Spinal cord (tissue), 9 donors: ENCODE measurements at regions not wholly inside any gene's neighbourhood (a gene's known extent, or its start where the extent isn't known, plus 50 kb on each side); places are given as distances from the start of the nearest gene placed in this dataset.
"Not testable (repeated sequence)": the region's sequence is repeated elsewhere in the genome, so short reads cannot be mapped to it uniquely, and the experiment has no call there.

Source experiments
- DNase-seq, 6 donors: peaks; one replicate each; pipeline versions ENCODE4 v3.0.0 to v3.0.0-alpha.2; 2013 to 2015; ENCODE audit warnings: low spot score in 6 of 6, low read depth in 4 of 6
- H3K27ac ChIP-seq: one replicate; pipeline ENCODE4 v1.5.1; 2013; ENCODE audit warnings: low read depth, low read length, control low read depth
- H3K27me3 ChIP-seq: one replicate; pipeline ENCODE4 v1.6.1; 2013; ENCODE audit warnings: low read length; ENCODE audit not compliant: control insufficient read depth, insufficient read depth
- H3K36me3 ChIP-seq: one replicate; pipeline ENCODE4 v1.6.1; 2013; ENCODE audit warnings: low read length; ENCODE audit not compliant: control insufficient read depth, insufficient read depth
- H3K4me1 ChIP-seq: one replicate; pipeline ENCODE4 v1.6.1; 2013; ENCODE audit warnings: low read length; ENCODE audit not compliant: control insufficient read depth, insufficient read depth
- H3K4me3 ChIP-seq: one replicate; pipeline ENCODE4 v1.5.1; 2013; ENCODE audit warnings: low read depth, low read length, control low read depth
- H3K9me3 ChIP-seq: one replicate; pipeline ENCODE4 v1.6.1; 2013; ENCODE audit warnings: low read length; ENCODE audit not compliant: control insufficient read depth, insufficient read depth
- WGBS: methylation state at CpG from one replicate; pipeline ENCODE4 v1.1.5; 2013; ENCODE audit warnings: missing lambda C conversion rate; ENCODE audit not compliant: insufficient coverage; 5-methylcytosine and 5-hydroxymethylcytosine counted together
- donor health status: healthy.

DNA sequence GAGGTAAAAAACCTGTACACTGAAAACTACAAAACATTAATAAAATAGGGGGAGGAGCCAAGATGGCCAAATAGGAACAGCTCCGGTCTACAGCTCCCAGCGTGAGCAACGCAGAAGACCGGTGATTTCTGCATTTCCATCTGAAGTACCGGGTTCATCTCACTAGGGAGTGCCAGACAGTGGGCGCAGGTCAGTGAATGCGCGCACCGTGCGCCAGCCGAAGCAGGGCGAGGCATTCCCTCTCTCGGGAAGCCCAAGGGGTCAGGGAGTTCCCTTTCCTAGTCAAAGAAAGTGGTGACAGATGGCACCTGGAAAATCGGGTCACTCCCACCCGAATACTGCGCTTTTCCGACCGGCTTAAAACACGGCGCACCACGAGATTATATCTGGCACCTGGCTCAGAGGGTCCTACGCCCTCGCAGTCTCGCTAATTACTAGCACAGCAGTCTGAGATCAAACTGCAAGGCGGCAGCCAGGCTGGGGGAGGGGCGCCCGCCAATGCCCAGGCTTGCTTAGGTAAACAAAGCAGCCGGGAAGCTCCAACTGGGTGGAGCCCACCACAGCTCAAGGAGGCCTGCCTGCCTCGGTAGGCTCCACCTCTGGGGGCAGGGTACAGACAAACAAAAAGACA, 400.9 kb upstream of the FGF16 start:
- peak in 1 of 6 donors; percentile 5 for DNase-seq
- not testable (repeated sequence) for H3K4me1 ChIP-seq, H3K27me3 ChIP-seq, H3K9me3 ChIP-seq, H3K27ac ChIP-seq, H3K36me3 ChIP-seq
- 30% methylated on average over 29 of the region's 29 CpGs for WGBS
- peak overlapping the region; percentile 12 for H3K4me3 ChIP-seq

DNA sequence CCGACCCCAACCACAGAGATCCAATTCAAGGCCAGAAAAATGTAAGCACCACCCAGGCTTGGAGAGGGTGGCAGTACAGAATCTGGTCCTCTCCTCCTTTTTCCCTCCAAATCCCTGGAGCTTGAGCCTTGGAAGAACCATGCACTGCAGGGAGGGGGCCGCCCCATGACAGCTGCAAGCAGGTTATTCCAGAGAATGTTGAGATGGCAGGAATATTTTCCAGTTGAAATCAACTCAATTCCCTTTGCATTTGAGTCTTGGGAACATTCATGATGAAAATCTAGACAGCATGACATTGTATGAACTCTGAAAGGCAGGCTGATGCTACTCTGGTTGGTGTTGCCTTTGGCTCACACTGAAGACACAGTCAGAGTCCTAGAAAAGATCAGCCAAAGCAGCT, 386.6 kb upstream of the FGF16 start:
- H3K27ac ChIP-seq: no peak overlapping the region
- H3K36me3 ChIP-seq: no peaks in the 10 kb centered on the region
- no peaks in the 10 kb centered on the region for H3K4me1 ChIP-seq
- no peaks in the 10 kb centered on the region for H3K27me3 ChIP-seq
- no peaks in the 10 kb centered on the region for H3K9me3 ChIP-seq
- WGBS: 88% methylated on average over 1 of the region's 2 CpGs
- H3K4me3 ChIP-seq: no peak overlapping the region
- DNase-seq: no peak

DNA sequence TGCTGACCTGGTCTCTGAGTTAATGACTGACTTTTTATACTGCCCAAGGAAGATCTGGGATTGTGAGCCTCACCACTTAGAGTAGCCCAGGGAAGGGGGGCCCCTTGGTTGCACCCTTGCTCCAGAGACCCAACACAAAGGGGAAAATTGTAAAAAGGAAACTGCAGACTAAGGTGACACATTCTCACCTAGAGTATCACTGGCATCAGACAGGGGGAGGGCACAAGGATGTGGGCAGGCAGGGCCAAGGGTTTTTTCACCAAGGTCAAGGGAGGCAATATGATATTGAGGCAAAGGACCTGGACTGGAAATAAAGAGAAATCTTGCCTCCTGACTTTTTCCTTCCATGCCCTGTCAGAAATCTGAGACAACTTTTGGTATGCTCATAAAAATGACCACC, 386.2 kb upstream of the FGF16 start:
- DNase-seq: no peak
- Histone ChIP-seq H3K27ac (no peak overlapping the region), H3K4me3 (no peak overlapping the region), H3K4me1 (no peaks in the 10 kb centered on the region), H3K36me3 (no peaks in the 10 kb centered on the region), H3K27me3 (no peaks in the 10 kb centered on the region), H3K9me3 (no peaks in the 10 kb centered on the region)

DNA sequence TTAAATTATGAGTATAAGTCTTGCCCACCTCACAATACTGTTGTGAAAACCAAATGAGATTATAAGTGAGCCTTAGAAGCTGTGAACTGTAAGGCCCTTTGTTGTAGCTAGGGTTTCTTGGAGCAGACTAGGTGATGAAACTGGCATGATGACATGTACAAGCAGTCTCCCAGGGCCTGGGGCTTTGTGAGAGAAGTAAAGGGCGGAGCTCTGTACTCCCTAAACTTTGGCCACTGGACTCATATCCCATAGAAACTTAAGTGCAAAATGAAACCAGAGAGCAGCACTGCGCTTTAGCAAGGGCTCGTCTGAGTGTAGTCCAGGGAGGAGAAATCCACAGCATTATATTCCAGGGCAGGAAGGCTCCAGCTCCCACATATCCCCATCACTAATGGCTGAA, 385.6 kb upstream of the FGF16 start:
- no peaks in the 10 kb centered on the region for H3K27me3 ChIP-seq
- no peak overlapping the region for H3K27ac ChIP-seq
- WGBS: no CpG with 5 or more reads among the region's 3 CpGs

DNA sequence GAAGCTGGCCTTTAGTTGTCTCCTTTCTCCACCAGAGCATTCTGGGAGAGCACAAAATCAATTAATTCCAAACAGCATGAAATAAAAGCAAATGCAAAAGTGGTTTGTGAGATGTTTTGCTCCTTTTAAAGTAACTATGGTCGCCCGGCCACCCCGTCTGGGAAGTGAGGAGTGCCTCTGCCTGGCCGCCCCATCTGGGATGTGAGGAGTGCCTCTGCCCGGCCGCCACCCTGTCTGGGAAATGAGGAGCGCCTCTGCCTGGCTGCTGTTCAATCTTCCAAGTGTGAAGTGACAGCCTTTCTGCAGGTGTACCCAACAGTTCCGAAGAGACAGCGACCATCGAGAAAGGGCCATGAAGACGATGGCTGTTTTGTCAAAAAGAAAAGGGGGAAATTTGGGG, 381.3 kb upstream of the FGF16 start:
- no peaks in the 10 kb centered on the region for H3K9me3 ChIP-seq
- H3K4me1 ChIP-seq: no peaks in the 10 kb centered on the region
- 61% methylated on average over 8 of the region's 11 CpGs for WGBS
- H3K36me3 ChIP-seq: no peaks in the 10 kb centered on the region
- no peak overlapping the region for H3K4me3 ChIP-seq
- H3K27ac ChIP-seq: no peak overlapping the region
- no peaks in the 10 kb centered on the region for H3K27me3 ChIP-seq
- DNase-seq: no peak

More for the DNA sequence above, 385.6 kb upstream of the FGF16 start:
- Histone ChIP-seq H3K9me3 (no peaks in the 10 kb centered on the region), H3K4me1 (no peaks in the 10 kb centered on the region), H3K36me3 (no peaks in the 10 kb centered on the region), H3K4me3 (no peak overlapping the region)
- no peak for DNase-seq

DNA sequence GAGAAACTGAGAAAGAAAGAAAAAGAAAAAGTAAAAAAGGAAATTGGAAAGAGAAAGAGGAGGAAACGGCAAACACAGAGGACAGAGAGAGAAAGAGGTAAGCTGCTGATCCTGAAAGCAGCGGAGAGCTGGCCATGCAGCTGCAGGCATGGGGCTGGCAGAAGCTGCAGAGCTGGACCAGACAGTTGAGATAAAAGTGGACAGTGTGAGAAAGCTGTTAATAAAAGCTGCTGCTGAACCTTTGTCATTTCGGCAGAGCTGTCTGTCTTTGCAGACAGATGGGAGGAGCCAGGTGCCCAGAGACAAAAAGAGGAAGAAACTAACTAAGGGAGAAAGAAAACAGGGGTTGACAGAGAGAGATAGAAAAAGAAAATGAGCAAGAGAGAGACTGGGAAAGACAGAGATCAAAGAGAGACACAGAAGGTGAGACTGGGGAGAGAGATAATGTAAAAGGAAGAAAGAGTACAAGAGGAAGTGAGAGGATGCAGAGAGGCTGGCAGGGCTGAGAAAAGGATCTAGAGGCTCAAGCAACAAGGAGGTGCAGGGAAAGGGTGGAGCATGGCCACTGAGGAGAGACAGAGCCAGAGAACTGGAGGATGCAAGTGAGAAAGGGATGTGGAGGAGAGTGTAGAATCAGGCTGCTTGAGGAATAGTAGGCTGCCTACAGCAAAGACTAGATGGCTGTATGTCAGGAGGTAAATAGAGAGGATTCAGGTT, 376.8 kb upstream of the FGF16 start:
- H3K27me3 ChIP-seq: no peaks in the 10 kb centered on the region
- no peak overlapping the region for H3K4me3 ChIP-seq
- peak in 1 of 6 donors; percentile 3 for DNase-seq
- WGBS: 31% methylated on average over 3 of the region's 3 CpGs
- H3K36me3 ChIP-seq: no peaks in the 10 kb centered on the region
- no peak overlapping the region for H3K27ac ChIP-seq
- no peaks in the 10 kb centered on the region for H3K9me3 ChIP-seq
- H3K4me1 ChIP-seq: no peaks in the 10 kb centered on the region

DNA sequence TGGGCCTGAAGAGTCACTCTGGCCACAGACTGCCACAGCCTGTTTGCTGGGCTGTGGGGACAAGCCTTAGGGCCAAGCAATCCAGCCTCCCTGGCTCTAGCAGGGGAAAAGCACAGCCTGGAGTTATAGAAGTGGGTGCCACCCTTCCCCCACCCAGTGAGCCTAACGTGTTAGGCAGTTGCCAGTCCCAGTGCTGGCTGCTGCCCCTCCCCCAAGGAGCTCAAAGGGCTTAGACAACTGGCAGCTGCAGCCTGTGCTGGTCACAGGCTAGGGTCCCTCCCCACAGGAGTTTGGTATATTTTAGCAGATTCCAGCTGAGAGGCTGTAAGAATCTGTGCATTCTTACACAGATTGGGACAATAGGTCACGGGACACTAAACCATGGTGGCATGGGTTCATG, 370.3 kb upstream of the FGF16 start:
- no CpG with 5 or more reads among the region's 2 CpGs for WGBS
- Histone ChIP-seq H3K27ac (no peak overlapping the region), H3K4me3 (no peak overlapping the region), H3K36me3 (no peaks in the 10 kb centered on the region), H3K4me1 (no peaks in the 10 kb centered on the region), H3K27me3 (no peaks in the 10 kb centered on the region), H3K9me3 (no peaks in the 10 kb centered on the region)
- no peak for DNase-seq

DNA sequence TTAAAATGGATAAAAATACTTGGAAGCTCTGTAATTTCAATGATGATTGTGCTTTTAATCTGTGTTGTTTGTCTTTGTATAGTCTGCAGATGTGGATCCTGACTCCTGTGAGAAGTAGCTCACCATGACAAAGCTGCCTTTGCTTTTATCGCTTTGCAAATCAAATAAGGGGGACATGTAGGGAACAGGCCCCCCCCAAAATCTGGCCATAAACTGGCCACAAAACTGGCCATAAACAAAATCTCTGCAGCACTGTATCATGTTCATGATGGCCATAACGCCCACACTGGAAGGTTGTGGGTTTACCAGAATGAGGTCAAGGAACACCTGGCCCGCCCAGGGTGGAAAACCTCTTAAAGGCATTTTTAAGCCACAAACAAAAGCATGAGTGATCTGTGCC, 366.0 kb upstream of the FGF16 start:
- not testable (repeated sequence) for H3K9me3 ChIP-seq, H3K27ac ChIP-seq, H3K36me3 ChIP-seq, H3K27me3 ChIP-seq, H3K4me1 ChIP-seq, H3K4me3 ChIP-seq, DNase-seq
- WGBS: 80% methylated on average over 2 of the region's 3 CpGs

DNA sequence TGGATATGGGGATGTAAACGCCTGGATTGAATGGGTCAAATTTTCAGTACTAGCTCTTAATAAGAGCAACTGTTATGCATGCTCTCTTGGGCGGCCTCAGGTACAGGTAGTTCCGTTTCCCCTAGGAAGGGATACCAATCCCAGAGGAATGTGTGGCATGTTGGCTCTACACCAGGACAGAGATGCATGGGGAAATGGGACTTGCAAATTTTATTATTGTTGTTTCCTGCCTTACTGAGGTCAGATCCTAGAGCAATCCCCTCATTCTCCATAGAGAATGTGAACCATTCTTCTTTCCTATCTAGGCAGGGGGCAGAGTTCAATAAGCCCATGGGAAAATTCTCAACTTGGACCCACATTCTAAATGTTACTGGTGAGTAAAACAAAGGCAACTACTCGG, 361.8 kb upstream of the FGF16 start:
- Histone ChIP-seq H3K27ac (no peak overlapping the region), H3K9me3 (no peaks in the 10 kb centered on the region), H3K4me1 (no peaks in the 10 kb centered on the region), H3K4me3 (no peak overlapping the region), H3K27me3 (no peaks in the 10 kb centered on the region), H3K36me3 (no peaks in the 10 kb centered on the region)
- DNase-seq: no peak
- 70% methylated on average over 3 of the region's 4 CpGs for WGBS

DNA sequence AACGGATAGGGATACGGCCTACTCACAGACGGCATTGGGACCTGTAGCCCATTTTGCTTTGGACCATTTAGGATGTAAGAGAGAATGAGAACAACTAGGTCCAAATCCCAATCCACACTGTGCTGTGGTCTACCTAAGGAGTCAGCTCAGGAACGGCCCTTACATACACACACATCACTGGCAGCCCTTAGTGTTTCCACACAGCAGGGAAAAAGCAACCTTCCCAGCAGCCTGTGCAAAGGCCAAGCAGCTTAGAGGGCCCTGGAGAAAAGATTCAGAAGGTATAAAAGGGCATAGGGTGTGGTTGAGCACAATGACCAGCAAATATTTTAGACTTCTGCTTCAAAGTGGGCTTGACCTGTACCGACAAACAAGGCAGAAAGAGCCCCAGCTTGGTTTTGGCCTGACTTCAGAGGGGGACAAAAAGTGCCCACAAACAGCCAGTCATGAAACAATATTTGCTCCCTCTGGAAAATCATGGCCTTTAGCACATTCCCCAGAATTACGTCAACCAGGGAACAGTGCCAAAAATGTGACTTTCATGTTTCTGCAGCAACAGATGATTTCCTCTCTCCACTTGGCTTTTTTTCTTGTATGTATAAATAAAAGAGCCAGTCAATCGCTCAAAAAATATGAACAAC, 359.5 kb upstream of the FGF16 start:
- Histone ChIP-seq H3K4me1 (no peaks in the 10 kb centered on the region), H3K9me3 (no peaks in the 10 kb centered on the region), H3K27me3 (no peaks in the 10 kb centered on the region), H3K36me3 (no peaks in the 10 kb centered on the region), H3K27ac (peak overlapping the region; percentile 54), H3K4me3 (no peak overlapping the region)
- WGBS: 40% methylated on average over 1 of the region's 7 CpGs
- DNase-seq: peak in 3 of 6 donors; percentile 4 to 70 (median 5)
